ENCODE measurements at regions not wholly inside any gene's neighbourhood (a gene's known extent, or its start where the extent isn't known, plus 50 kb on each side); places are given as distances from the start of the nearest gene placed in this dataset.

- DNase-seq (ENCODE audit: low spot score in 2 of 2), result no peak
- TF ChIP-seq CTCF (IDR thresholded peaks at IDR 0.05) (no peak), POLR2AphosphoS5 (IDR thresholded peaks at IDR 0.05) (no peak), POLR2A (IDR thresholded peaks at IDR 0.05) (no peak)
- H3K27me3 ChIP-seq, result no peaks in the 10 kb centered on the region
- intact Hi-C loops (cut with DNase I; ENCODE audit: low total_unique reads), result no loop called here
- H3K4me3 ChIP-seq, result no peak overlapping the region
- H3K4me1 ChIP-seq, result no peaks in the 10 kb centered on the region
- H3K9me3 ChIP-seq, result no peaks in the 10 kb centered on the region
- H3K27ac ChIP-seq, result no peak overlapping the region
- no peaks in the 10 kb centered on the region for H3K36me3 ChIP-seq
Observed at GRCh38 chr10:7479861-7480598, 69.2 kb upstream of the SFMBT2 start.

GRCh38 chr10:7478727-7479457 lies 68.1 kb upstream of the SFMBT2 start:
- Histone ChIP-seq H3K9me3 (no peaks in the 10 kb centered on the region), H3K4me1 (no peaks in the 10 kb centered on the region), H3K36me3 (no peaks in the 10 kb centered on the region), H3K27me3 (no peaks in the 10 kb centered on the region), H3K4me3 (no peak overlapping the region), H3K27ac (no peak overlapping the region)
- TF ChIP-seq POLR2AphosphoS5 (IDR thresholded peaks at IDR 0.05) (no peak), CTCF (IDR thresholded peaks at IDR 0.05) (no peak), POLR2A (IDR thresholded peaks at IDR 0.05) (no peak)
- no peak for DNase-seq (ENCODE audit: low spot score in 2 of 2)
- intact Hi-C loops (cut with DNase I; ENCODE audit: low total_unique reads), result no loop called here

- H3K4me3 ChIP-seq, result no peak overlapping the region
- intact Hi-C loops (cut with DNase I; ENCODE audit: low total_unique reads), result no loop called here
- H3K9me3 ChIP-seq, result no peaks in the 10 kb centered on the region
- no peaks in the 10 kb centered on the region for H3K4me1 ChIP-seq
- no peak for TF ChIP-seq POLR2A (IDR thresholded peaks at IDR 0.05)
- TF ChIP-seq CTCF (IDR thresholded peaks at IDR 0.05), result no peak
- TF ChIP-seq POLR2AphosphoS5 (IDR thresholded peaks at IDR 0.05), result no peak
- H3K36me3 ChIP-seq, result no peaks in the 10 kb centered on the region
- H3K27me3 ChIP-seq, result no peaks in the 10 kb centered on the region
- no peak overlapping the region for H3K27ac ChIP-seq
- no peak for DNase-seq (ENCODE audit: low spot score in 2 of 2)
Observed at GRCh38 chr10:7477538-7478334, 66.9 kb upstream of the SFMBT2 start.

- intact Hi-C loops (cut with DNase I; ENCODE audit: low total_unique reads), result no loop called here
- no peaks in the 10 kb centered on the region for H3K4me1 ChIP-seq
- no peak overlapping the region for H3K4me3 ChIP-seq
Observed at GRCh38 chr10:7475939-7476338, 65.1 kb upstream of the SFMBT2 start.

More at GRCh38 chr10:7475939-7476338, 65.1 kb upstream of the SFMBT2 start:
- TF ChIP-seq CTCF (IDR thresholded peaks at IDR 0.05), result no peak
- no peak for TF ChIP-seq POLR2AphosphoS5 (IDR thresholded peaks at IDR 0.05)
- no peak for TF ChIP-seq POLR2A (IDR thresholded peaks at IDR 0.05)
- Histone ChIP-seq H3K27me3 (no peaks in the 10 kb centered on the region), H3K9me3 (no peaks in the 10 kb centered on the region), H3K36me3 (no peaks in the 10 kb centered on the region), H3K27ac (no peak overlapping the region)
- no peak for DNase-seq (ENCODE audit: low spot score in 2 of 2)

Data from breast epithelium (tissue), 4 donors.